Aorta (tissue), 5 donors: ENCODE measurements at regions not wholly inside any gene's neighbourhood (a gene's known extent, or its start where the extent isn't known, plus 50 kb on each side); places are given as distances from the start of the nearest gene placed in this dataset.

Experiments
- ATAC-seq: fragments of 200-7000 bp; cut with Tn5 transposase; one replicate; pipeline ENCODE4 v1.9.1; 2022; ENCODE audit warnings: moderate library complexity; ENCODE audit not compliant: low FRiP score
- DNase-seq, 2 donors: peaks; one replicate each; pipeline ENCODE4 v3.0.0-alpha.2; 2020
- H3K27ac ChIP-seq, 2 donors: one replicate each; pipeline ENCODE4 v1.5.1; 2013; ENCODE audit warnings: low read length in 2 of 2, mild to moderate bottlenecking in 2 of 2, moderate library complexity in 2 of 2, control low read depth in 1 of 2, inconsistent platforms in 1 of 2, low read depth in 1 of 2
- H3K27me3 ChIP-seq, 2 donors: one replicate each; pipeline ENCODE4 v1.6.1; 2013; ENCODE audit warnings: control low read depth in 1 of 2, low read length in 1 of 2, mild to moderate bottlenecking in 1 of 2, moderate library complexity in 1 of 2; ENCODE audit not compliant: insufficient read depth in 2 of 2, control insufficient read depth in 1 of 2
- H3K36me3 ChIP-seq, 2 donors: one replicate each; pipeline ENCODE4 v1.6.1; 2013; ENCODE audit warnings: control low read depth in 1 of 2, low read length in 1 of 2, mild to moderate bottlenecking in 1 of 2; ENCODE audit not compliant: insufficient read depth in 2 of 2, control insufficient read depth in 1 of 2
- H3K4me1 ChIP-seq, 2 donors: one replicate each; pipeline ENCODE4 v1.6.1; 2013; ENCODE audit warnings: low read length in 2 of 2, control low read depth in 1 of 2, mild to moderate bottlenecking in 1 of 2, moderate library complexity in 1 of 2; ENCODE audit not compliant: insufficient read depth in 2 of 2, control insufficient read depth in 1 of 2
- H3K4me3 ChIP-seq, 2 donors: one replicate each; pipeline ENCODE4 v1.5.1; 2013; ENCODE audit warnings: low read length in 2 of 2, control low read depth in 1 of 2, mild to moderate bottlenecking in 1 of 2
- H3K9me3 ChIP-seq: one replicate; pipeline ENCODE4 v1.6.1; 2013; ENCODE audit warnings: mild to moderate bottlenecking, low read length; ENCODE audit not compliant: control insufficient read depth
- WGBS, 2 donors: extraction: QIAGEN DNeasy Blood & Tissue Kit; methylation state at CpG; one replicate each; pipeline ENCODE4 v1.1.7; 2013; 5-methylcytosine and 5-hydroxymethylcytosine counted together
- intact Hi-C, 2 donors: fragments of 100-400 bp; cut with DNase I; formaldehyde crosslinking; loops; one replicate each; pipeline versions ENCODE4 v1.14.2 to v1.15.0; 2022
- donor health status: healthy with polysubstance abuse.
- donor health status: Bipolar disorder and iron deficiency.
- donor health status: DM: no; HTN: no; CAD: no.
- donor health status: DM: no; HTN: no; CAD: no.
- donor health status: DM: yes; HTN: yes; CAD: no.

DNA sequence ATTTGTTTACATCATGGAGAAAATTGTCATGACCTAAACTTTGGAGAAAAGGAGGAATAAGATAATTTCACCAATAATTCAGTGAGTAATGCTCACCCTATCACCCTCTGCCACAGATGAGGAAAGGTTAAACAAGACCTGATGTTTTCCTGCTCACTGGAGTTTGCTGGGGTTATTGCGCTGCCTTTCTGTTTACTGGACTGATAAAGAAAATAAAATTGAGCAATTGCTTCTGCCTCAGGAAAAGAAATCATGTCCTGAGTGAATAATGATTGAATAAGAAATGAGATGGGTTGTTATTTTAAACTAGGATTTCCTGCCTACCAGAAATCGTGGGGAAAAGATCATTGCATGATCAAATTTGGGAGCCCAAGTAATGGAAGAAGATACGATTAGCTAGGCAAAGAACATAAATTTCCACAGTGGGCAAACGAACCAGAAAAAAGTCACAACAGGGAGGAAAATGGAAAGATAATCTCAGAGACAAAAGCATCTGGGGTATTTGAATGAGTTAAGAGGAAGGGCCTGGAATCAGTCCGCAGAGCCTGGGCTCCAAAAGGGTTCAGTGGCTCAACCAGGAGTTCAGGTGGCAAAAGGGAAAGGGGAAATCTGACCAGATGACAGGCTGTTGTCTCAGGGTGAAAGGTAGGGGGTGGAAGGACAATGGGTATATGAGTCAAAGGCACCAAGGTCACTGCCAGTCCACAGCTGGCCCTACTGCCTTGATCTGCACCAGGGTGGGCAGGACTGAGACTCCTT lies 146.8 kb downstream of the FAM43A start:
- Histone ChIP-seq H3K4me3 (no peak overlapping the region), H3K36me3 (no peaks in the 10 kb centered on the region)
- intact Hi-C loops: no loop called here

DNA sequence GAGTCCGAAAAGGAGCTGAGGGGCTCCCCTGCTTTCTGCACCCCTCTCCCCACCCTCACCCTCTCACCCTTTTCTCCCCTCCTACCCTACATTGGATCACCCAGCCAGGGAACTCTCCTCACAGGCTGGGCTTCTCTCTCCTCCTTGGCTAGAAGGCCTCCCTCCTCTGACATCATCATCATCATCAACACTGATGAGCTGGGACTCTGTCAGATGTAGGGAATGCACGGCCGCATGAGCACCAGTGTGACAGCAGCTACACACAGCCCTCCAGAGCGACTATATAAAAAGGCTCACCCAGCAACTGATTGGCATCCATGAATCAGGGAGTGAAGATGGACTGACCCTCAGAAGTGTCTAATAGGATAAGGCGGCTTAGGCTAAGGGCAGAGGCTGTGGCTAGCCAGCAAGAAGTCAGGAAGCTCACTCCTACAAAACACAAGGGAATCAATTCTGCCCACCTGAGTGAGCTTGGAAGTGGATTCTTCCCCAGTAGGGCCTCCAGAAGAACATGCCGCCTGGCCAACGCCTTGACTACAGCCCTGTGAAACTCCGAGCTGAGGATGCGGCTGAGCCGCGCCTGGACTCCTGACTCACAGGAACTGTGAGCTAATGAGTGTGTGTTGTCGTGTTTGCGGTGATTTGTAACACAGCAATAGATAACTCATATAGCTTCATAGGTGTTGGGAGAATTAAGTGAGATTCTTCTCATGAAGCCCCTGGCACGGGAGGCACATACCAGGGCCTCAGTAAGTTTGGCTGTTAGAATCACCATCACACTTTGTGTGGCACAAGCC lies 147.6 kb downstream of the FAM43A start:
- H3K4me3 ChIP-seq: no peak overlapping the region
- DNase-seq (no peak), ATAC-seq (no peak)
- no peaks in the 10 kb centered on the region for H3K36me3 ChIP-seq
- intact Hi-C loops: no loop called here
- no peaks in the 10 kb centered on the region for H3K9me3 ChIP-seq
- H3K27me3 ChIP-seq: no peaks in the 10 kb centered on the region
- no peak overlapping the region for H3K27ac ChIP-seq
- H3K4me1 ChIP-seq: no peaks in the 10 kb centered on the region
- WGBS, 2 donors: 95 to 97% methylated on average over 14 of the region's 14 CpGs

More for the DNA sequence above, 146.8 kb downstream of the FAM43A start:
- 89 to 92% methylated on average over 5 of the region's 5 CpGs for WGBS, 2 donors
- no peak for DNase-seq
- no peaks in the 10 kb centered on the region for H3K9me3 ChIP-seq
- ATAC-seq: no peak
- no peaks in the 10 kb centered on the region for H3K4me1 ChIP-seq
- no peaks in the 10 kb centered on the region for H3K27me3 ChIP-seq
- H3K27ac ChIP-seq: no peak overlapping the region

DNA sequence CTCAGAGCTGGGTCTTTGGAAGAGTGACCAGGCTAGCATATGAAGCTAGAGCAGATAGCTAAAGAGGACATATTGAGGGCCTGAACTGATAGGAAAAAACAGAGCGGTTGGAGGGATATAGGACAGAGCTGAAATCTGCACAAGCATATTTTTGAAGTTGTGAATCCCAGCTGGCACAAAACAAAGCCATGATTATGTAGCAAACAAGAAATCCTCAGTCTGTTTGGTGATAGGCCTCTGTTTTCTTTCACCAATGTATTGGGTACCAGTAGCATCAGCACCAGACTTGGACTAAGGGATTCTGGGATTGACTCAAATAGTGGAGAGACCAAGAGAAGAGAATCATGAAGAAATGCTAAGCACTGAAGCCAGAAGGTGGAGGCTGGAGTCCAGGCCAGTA lies 151.0 kb downstream of the FAM43A start:
- 99 to 100% methylated on average over 1 of the region's 1 CpG for WGBS, 2 donors
- ATAC-seq (no peak), DNase-seq (no peak)
- intact Hi-C loops: no loop called here
- H3K27me3 ChIP-seq: no peaks in the 10 kb centered on the region
- no peaks in the 10 kb centered on the region for H3K4me1 ChIP-seq
- H3K4me3 ChIP-seq: no peak overlapping the region
- no peaks in the 10 kb centered on the region for H3K36me3 ChIP-seq
- H3K27ac ChIP-seq: no peak overlapping the region
- no peaks in the 10 kb centered on the region for H3K9me3 ChIP-seq

DNA sequence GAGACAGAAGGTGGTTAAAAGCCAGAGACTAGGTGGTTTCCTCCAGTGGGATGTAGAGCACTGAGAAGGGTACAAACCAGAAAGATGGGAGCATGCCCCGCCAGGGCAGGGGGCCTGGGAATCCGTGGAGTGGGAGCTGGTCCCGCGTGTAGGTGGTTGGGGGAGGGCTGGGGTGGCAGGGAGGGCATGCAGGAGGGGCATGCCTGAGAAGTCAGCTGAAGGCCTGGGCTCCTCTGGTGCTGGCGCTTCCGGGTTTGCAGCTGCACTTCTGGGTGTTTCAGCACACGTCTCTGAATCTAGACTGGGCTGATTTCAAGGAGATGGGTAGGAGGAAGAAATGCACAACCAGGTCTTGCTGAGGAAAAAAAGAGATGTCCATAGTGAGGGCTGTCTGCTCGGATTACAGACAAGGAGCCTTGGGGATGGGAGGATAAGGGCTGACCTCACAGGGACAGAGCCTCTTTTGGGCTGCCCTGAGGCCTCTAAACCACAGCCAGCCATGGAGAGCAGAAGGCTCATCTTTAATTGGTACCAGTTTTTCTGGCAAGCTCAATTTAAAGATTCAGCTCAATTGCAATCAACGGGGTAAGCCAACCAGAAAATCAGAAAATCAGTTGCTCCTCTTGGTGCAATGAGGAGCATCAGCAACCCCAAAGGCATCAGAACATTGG lies 151.9 kb downstream of the FAM43A start:
- 90 to 91% methylated on average over 9 of the region's 9 CpGs for WGBS, 2 donors
- Histone ChIP-seq H3K27me3 (no peaks in the 10 kb centered on the region), H3K9me3 (no peaks in the 10 kb centered on the region), H3K27ac (no peak overlapping the region), H3K4me3 (no peak overlapping the region), H3K4me1 (no peaks in the 10 kb centered on the region), H3K36me3 (no peaks in the 10 kb centered on the region)
- DNase-seq (no peak), ATAC-seq (no peak)
- intact Hi-C loops: no loop called here

DNA sequence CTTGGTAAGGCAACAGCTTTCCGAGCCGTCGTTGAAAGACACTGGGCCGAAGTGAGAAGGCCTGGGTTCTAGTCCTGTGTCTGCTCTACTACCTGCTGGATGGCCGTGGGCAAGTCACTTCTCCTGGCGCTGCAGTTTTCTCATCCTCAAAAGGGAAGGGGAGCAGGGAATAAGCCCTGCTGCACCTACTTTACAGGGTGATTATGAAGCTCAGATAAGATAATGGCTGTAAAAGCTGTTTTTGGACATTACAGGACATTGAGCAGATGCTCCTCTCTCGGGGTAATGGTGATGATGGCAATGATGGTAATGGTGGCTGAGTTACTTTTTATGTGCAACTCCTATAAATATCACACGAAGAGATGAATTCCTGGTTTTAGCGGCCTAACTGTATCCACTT lies 152.6 kb downstream of the FAM43A start:
- no peaks in the 10 kb centered on the region for H3K9me3 ChIP-seq
- WGBS, 2 donors: 96% methylated on average over 9 of the region's 9 CpGs
- H3K4me3 ChIP-seq: no peak overlapping the region
- intact Hi-C loops: no loop called here
- H3K4me1 ChIP-seq: no peaks in the 10 kb centered on the region
- no peaks in the 10 kb centered on the region for H3K36me3 ChIP-seq
- no peak for ATAC-seq
- H3K27me3 ChIP-seq: no peaks in the 10 kb centered on the region
- no peak for DNase-seq
- no peak overlapping the region for H3K27ac ChIP-seq

DNA sequence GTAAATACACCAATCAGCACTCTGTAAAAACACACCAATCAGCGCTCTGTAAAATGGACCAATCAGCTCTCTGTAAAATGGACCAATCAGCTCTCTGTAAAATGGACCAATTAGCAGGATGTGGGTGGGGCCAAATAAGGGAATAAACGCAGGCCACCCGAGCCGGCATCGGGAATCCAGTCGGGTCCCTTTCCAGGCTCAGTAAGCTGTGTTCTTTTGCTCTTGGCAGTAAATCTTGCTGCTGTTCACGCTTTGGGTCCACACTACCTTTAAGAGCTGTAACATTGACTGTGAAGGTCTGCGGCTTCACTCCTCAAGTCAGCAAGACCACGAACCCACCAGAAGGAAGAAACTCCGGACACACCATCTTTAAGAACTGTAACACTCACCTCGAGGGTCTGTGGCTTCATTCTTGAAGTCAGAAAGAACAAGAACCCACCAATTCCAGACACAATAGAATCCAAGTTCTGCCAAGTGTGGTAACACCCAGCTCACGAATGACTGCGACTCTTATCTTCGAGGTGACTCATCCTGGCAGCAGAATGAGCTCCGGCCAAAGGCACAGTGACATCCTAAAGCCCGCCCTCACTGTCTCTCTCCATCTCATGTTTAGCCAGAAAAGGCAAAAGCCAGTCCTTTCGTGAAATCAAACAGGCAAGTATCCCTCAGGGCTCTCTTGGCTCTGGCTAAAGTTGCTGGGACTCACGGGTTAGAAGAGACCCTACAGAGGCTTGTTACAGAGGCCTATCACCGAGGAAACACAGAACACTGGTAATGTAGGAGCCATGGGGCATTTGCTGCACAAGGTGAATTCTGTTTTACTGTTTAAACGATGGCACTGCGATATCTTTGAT lies 155.2 kb downstream of the FAM43A start:
- 67 to 74% methylated on average over 21 of the region's 21 CpGs for WGBS, 2 donors
- no peaks in the 10 kb centered on the region for H3K4me1 ChIP-seq
- H3K27ac ChIP-seq: no peak overlapping the region
- H3K9me3 ChIP-seq: no peaks in the 10 kb centered on the region
- H3K4me3 ChIP-seq: no peak overlapping the region
- DNase-seq (no peak), ATAC-seq (no peak)
- H3K27me3 ChIP-seq: no peaks in the 10 kb centered on the region
- no peaks in the 10 kb centered on the region for H3K36me3 ChIP-seq
- intact Hi-C loops: no loop called here

DNA sequence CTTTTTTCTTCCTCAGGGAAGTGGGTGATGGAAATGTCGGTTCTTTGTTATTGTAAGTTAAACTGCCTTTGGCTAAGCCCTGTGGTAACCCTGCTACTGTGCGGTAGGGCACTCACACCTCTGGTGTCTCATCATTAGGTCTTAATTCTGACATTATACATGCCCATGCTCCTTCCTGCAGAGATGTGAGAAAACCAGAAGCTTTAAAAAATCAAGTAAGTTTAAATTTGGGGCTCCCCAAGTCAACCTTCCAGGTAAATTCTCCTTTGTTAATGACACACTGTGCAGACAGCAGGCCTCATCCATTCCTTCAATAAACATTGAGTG lies 155.8 kb downstream of the FAM43A start:
- H3K27ac ChIP-seq: no peak overlapping the region
- H3K4me3 ChIP-seq: no peak overlapping the region
- H3K27me3 ChIP-seq: no peaks in the 10 kb centered on the region
- H3K36me3 ChIP-seq: no peaks in the 10 kb centered on the region
- ATAC-seq: no peak
- no peaks in the 10 kb centered on the region for H3K4me1 ChIP-seq
- no peak for DNase-seq
- no peaks in the 10 kb centered on the region for H3K9me3 ChIP-seq
- 86 to 92% methylated on average over 2 of the region's 2 CpGs for WGBS, 2 donors
- intact Hi-C loops: no loop called here

DNA sequence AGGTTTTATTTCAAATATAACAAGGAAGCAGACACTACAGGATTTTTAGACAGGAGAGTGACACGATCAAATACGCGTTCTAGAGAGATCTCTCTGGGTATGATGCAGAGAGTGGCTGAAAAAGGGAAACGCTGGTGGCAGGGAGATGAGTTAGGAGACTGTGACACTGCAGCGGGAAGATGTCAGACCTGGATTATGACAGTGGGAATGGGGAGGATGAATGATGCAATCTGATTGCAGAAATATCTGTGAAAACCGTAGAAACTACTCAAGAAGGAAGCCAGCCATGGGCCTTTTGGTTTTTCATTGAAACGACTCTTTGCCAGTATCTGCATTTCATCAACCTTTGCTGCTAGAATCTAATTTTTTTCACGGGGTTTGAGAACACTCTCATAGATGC lies 157.9 kb downstream of the FAM43A start:
- no peaks in the 10 kb centered on the region for H3K27me3 ChIP-seq
- H3K9me3 ChIP-seq: no peaks in the 10 kb centered on the region
- H3K4me3 ChIP-seq: no peak overlapping the region
- H3K27ac ChIP-seq: no peak overlapping the region
- intact Hi-C loops: no loop called here
- DNase-seq (no peak), ATAC-seq (no peak)
- 84% methylated on average over 8 of the region's 8 CpGs for WGBS, 2 donors
- H3K36me3 ChIP-seq: no peaks in the 10 kb centered on the region
- H3K4me1 ChIP-seq: no peaks in the 10 kb centered on the region
